ENCODE measurements at regions not wholly inside any gene's neighbourhood (a gene's known extent, or its start where the extent isn't known, plus 50 kb on each side); places are given as distances from the start of the nearest gene placed in this dataset.
"Not testable (repeated sequence)": the region's sequence is repeated elsewhere in the genome, so short reads cannot be mapped to it uniquely, and the experiment has no call there.

DNA sequence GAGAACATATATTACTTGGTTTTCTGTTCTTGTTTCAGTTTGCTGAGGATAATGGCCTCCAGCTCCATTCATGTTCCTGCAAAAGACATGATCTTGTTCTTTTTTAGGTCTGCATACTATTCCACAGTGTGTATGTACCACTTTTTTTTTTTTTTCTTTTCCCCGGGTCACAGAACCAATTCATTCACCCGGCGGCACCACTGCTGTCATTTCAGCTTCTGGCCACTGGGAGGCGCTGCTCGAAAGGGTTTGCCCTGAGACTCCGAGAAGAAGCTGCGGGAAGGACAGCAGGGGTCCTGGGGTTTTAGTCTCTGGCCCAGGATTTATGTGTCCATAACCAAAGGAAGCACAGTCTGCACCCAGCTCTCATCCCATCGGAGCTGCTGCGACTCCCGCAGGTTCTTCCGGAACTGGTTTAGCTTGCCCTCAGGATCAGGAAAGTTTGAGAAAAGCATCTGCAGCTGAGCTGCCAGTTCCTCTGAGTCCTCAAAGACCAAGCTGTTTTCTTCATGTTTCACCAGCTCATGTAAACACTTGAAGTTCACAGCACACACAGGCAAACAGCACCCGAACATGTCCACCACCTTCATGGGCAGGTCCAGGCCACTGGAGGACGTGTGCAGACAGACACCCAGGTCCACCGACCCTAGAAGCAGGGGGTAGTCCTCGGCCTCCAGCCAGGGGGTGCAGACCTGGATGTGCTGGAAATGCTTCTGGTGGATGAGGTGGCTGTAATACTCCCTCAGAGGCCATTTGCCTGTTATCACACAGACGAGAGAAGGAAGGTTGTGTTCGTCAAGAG, 76.3 kb upstream of the KCNAB1 start:
- POLR2A ChIA-PET, result not testable (repeated sequence)

DNA sequence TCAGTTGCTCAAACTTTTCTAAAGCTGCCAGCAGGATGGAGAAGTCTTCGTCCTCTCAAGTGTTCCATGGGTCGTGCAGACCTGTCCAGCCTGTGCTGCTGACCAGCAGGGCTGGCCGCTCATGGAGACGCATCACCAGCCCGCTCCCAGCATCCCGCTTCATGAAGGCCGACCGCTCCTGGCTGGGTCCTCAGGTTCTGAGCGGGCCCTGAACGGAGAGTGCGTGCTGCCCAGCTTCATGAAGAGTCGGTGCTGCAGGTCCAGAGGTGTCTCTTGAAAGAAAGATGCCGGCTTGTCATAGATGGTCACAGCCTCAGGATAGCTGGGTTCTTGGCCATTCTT, 75.8 kb upstream of the KCNAB1 start:
- ChIA-PET POLR2A (no interaction called here), CTCF (interaction anchor here (1.3 kb wide), 1 partner anchor 108 kb away, joined by 3 read pairs; no protein-coding TSS in a partner anchor)

More for the DNA sequence above, 76.3 kb upstream of the KCNAB1 start:
- CTCF ChIA-PET, result interaction anchor here (0.6 to 1.4 kb wide), 7 partner anchors 46 to 729 kb away, joined by 3 to 5 read pairs (median 3); no protein-coding TSS in a partner anchor

DNA sequence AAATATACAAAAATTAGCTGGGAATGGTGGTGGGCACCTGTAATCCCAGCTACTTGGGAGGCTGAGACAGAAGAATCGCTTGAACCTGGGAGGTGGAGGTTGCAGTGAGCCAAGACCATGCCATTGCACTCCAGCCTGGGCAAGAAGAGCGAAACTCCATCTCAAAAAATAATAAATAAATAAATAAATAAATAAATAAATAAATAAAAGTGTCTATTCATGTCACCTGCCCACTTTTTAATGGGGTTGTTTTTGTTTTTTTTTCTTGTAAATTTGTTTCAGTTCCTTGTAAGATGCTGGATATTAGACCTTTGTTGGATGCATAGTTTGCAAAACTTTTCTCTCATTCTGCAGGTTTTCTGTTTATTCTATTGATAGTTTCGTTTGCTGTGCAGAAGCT, 71.9 kb upstream of the KCNAB1 start:
- POLR2A ChIA-PET, CTCF ChIA-PET: not testable (repeated sequence)

DNA sequence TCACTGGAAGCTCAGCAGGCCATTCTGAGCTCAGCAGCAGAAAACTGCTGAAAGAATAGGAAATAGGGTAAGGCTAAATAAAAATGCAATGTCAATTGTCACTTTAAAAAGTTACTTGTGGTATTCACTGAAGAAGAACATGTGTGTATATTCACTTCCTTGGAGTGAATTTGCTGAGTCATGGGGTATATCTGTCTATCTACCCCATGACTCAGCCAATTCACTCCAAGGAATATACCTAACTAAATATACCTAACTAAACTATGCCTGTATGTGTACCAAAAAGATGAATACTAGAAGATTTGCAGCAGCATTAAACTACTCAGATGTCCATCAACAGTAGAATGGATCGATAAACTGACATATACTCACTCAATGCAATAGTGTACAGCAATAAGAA, 69.5 kb upstream of the KCNAB1 start:
- ChIA-PET POLR2A (no interaction called here), CTCF (no interaction called here)

DNA sequence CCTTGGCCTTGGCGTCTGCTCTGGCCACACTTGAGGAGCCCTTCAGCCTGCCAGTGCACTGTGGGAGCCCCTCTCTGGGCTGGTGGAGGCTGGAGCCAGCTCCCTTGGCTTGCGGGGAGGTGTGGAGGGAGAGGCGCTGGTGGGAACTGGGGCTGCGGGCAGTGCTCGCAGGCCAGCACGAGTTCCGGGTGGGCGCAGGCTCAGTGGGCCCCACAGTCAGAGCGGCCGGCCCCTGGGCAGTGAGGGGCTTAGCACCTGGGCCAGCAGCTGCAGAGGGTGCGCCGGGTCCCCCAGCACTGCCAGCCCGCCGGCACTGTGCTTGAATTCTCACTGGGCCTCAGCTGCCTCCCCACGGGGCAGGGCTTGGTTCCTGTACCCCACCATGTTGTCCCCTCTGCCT, 68.7 kb upstream of the KCNAB1 start:
- ChIA-PET CTCF (no interaction called here), POLR2A (no interaction called here)

DNA sequence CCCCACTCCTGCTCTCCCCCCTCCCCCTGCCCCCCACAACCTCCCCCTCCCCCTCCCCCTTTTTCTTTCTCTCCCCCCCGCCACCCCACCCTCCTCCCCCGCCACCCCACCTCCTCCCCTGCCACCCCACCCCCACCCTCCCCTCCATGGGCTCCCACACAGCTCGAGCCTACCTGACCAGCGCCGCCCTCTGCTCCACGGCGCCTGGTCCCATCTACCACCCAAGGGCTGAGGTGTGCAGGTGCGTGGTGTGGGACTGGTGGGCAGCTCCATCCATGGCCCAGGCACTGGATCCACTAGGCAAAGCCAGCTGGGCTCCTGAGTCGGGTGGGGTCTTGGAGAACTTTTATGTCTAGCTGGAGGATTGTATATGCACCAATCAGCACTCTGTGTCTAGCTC, 68.3 kb upstream of the KCNAB1 start:
- ChIA-PET POLR2A (no interaction called here), CTCF (no interaction called here)

DNA sequence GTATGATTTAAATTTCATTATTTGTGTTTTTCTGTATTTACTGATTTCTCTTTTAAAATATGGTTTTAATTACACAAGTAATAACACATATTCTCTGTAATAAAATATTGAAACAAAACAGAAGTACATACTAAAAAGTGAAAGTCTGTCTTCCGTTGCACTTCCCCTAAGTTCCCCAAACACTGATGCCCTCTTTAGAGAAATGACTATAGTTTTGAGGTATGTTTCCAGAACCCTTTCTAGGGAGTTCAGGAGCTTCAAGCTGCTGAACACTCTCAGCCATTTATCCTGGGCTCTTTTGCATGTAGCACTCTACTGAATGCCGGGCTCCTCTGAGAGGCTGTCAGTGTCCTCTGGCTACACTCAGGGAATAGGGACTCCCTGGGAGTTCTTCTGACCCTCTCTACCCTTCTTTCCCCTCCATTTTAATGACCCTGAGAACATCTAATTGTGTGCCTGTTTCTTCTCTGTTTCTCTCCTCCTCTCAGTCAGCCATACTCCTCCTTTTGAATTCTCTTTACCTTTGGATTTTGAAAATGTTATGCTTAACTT, 60.4 kb upstream of the KCNAB1 start:
- POLR2A ChIA-PET, result no interaction called here
- CTCF ChIA-PET, result no interaction called here

DNA sequence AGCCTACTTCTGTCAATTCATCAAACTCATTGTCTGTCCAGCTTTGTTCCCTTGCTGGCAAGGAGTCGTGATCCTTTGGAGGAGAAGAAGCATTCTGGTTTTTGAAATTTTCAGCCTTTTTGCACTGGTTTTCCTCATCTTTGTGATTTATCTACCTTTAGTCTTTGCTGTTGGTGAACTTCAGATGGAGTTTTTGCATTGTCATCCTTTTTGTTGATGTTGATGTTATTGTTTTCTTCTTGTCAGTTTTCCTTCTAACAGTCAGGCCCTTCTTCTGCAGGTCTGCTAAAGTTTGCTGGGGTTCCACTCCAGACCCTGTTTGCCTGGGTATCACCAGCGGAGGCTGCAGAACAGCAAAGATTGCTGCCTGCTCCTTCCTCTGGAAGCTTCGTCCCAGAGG, 52.2 kb upstream of the KCNAB1 start:
- CTCF ChIA-PET, POLR2A ChIA-PET: not testable (repeated sequence)

DNA sequence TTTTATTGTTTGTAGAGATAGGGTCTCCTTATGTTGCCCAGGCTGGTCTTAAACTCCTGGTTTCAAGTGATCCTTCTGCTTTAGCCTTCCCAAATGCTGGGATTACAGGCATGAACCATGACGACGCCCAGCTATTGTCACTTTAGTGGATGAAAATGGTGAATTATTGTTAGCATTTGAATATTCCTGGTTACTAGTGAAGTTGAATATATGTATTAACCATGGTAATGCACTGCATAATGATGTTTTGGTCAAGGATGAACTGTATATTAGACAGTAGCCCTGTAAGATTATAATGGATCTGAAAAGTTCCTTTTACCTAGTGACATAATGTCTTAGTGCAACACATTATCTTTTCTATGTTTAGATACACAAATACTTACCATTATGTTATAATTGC, 50.4 kb upstream of the KCNAB1 start:
- ChIA-PET CTCF (no interaction called here), POLR2A (no interaction called here)
